Choroid plexus epithelial cell (primary cell): ENCODE measurements at regions not wholly inside any gene's neighbourhood (a gene's known extent, or its start where the extent isn't known, plus 50 kb on each side); places are given as distances from the start of the nearest gene placed in this dataset.

Experiments used
- DNase-seq: peaks from one replicate; pipeline ENCODE4 v3.0.0-alpha.2; 2010; ENCODE audit warnings: low read depth
- H3K4me3 ChIP-seq: 2 replicates; pipeline ENCODE4 v1.5.1; 2011; ENCODE audit warnings: low read depth, mild to moderate bottlenecking, control low read depth, low read length, moderate library complexity
- CTCF ChIP-seq: conservative IDR thresholded peaks from 2 replicates; pipeline ENCODE4 v1.5.1; 2011; ENCODE audit warnings: low read depth, mild to moderate bottlenecking, control low read depth, inconsistent platforms, low read length, moderate library complexity

GRCh38 chr18:73827801-73828200, 319.8 kb downstream of the FBXO15 start:
- no peak overlapping the region for H3K4me3 ChIP-seq
- no peak for DNase-seq
- TF ChIP-seq CTCF, result no peak

GRCh38 chr18:73826098-73826497, 321.5 kb downstream of the FBXO15 start:
- DNase-seq, result no peak
- no peak for TF ChIP-seq CTCF
- no peak overlapping the region for H3K4me3 ChIP-seq

- DNase-seq, result peak; percentile 14
- H3K4me3 ChIP-seq, result no peak overlapping the region
- no peak for TF ChIP-seq CTCF
Observed at GRCh38 chr18:73824671-73825070, 323.0 kb downstream of the FBXO15 start.

- no peak for DNase-seq
- no peak for TF ChIP-seq CTCF
- no peak overlapping the region for H3K4me3 ChIP-seq
Observed at GRCh38 chr18:73812423-73812822, 335.2 kb downstream of the FBXO15 start.

GRCh38 chr18:73807551-73808192, 340.0 kb downstream of the FBXO15 start:
- no peak for TF ChIP-seq CTCF
- DNase-seq, result no peak
- no peak overlapping the region for H3K4me3 ChIP-seq

- no peak for TF ChIP-seq CTCF
- DNase-seq, result no peak
- H3K4me3 ChIP-seq, result no peak overlapping the region
Observed at GRCh38 chr18:73805991-73806390, 341.6 kb downstream of the FBXO15 start.

- DNase-seq, result no peak
- TF ChIP-seq CTCF, result no peak
- H3K4me3 ChIP-seq, result no peak overlapping the region
Observed at GRCh38 chr18:73797419-73797818, 350.2 kb downstream of the FBXO15 start.
